ENCODE measurements at regions not wholly inside any gene's neighbourhood (a gene's known extent, or its start where the extent isn't known, plus 50 kb on each side); places are given as distances from the start of the nearest gene placed in this dataset.
"Not testable (repeated sequence)": the region's sequence is repeated elsewhere in the genome, so short reads cannot be mapped to it uniquely, and the experiment has no call there.

DNA sequence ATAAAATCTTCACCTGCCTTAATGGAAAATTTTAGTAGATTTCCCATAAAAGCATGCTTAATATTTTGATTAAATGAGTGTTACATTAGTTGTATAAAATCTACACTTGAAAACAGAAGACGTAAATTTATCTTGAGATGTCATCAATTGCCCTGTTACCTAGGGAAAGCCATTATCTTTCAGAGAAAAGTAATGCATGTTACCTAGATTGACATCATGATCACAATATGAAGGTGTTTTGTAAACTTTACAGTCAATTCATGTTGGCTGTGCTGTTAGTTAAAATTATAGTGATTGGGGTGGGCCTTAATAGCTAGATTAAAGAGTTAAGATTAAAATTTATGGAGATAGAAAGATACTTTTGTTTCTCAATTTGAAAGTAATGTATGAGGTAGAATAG, 293.2 kb upstream of the PCDH18 start:
- no peak for DNase-seq

DNA sequence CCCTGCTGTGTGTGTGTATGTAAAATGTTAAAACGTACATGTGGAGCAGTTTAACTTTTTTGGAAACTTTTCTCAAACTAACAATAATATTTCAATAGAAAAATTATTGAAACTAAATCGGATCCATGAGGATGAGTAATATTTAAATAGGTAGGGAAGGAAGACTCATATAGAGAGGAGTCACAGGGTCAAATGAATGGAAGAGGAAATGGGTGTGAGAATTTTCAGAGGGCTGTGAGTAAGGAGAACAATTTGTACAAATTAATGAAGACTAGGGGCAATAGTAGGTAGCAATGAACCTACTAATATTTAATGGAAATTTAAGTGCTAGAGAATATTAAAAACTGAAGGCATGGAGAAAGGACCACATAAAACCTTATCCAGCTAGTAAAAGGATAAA, 290.7 kb upstream of the PCDH18 start:
- DNase-seq, result no peak

DNA sequence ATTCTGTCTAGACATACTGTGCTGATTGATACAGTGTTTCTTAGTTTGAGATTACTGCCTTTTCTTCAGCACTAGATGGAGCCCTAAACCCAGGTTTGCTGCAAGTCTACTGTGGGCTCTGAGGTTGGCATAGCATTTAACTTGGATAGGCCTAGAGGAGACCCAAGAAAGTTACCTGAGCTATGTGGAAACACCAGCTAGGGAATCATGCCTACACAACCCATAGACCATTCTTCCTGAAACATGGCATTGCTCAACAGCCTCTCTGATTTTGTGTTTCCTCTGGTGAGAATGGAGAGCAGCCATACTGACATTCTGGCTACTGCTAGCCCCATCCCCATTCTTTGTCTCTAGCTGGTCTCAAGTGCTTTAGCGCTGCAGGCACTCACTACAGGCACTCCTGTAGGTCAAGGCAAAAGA, 287.7 kb upstream of the PCDH18 start:
- DNase-seq, result peak; percentile 30

DNA sequence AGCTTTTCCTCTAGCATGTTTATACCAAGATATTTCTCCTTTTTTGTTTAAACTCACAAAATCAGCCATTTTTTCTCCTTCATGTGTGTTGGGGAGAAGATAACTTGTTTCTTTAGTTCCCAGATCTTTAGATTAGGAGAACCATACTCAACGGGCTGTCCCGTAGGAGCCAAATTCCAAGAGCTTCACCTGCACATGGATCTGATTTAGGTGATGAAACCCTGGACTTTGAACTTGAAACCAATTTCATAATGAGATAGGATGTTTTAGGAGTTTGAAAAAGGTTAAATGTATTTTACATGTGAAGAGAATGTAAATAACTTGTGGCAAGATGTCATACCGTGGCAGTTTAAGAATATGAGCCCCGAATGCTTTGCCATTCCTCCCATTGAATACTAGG, 280.0 kb upstream of the PCDH18 start:
- DNase-seq, result no peak

DNA sequence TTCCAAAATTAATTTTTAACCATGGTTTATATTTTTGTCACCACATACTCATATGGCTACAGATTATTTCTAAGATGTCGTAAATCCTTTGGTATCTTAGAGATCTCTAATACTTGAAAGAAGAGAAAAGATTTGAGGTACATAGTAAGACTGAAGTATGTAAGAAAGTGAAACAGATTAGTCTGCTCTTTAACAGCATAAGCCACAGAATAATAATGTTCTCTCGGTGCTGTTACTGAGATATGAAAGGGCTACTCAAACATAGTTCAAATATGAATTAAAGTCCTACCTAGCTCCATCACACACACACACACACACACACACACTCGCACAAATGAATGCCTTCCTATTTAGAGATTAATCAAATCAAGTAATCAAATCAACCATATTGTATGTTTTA, 274.1 kb upstream of the PCDH18 start:
- DNase-seq, result no peak

DNA sequence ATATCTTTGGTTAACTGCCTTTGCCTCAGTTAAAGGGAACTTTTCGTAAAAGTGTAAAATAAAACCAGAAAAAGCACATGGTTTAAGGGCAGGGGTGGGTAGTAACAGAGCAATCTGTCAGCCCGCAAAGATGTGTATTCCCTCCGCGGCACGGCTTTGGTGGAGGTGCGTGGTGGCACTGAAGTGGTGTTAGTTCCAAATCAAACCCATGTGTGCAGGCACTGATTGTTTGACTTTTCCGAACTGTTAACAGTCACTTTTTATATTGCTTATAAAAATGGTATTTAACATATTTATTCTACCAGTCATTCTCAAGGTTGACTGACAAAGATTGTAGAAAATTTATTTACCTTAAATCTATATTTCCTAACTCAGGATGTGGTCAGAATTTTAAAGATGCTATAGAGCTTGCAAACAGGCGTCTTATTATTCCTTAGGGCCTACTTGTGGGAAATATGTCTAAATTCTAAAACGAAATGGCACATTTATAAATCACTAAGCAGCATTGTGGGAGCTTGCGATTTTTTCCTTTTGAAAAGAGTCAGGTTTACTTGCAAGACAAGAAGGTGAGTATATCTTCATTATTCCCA, 272.7 kb upstream of the PCDH18 start:
- no peak for DNase-seq

DNA sequence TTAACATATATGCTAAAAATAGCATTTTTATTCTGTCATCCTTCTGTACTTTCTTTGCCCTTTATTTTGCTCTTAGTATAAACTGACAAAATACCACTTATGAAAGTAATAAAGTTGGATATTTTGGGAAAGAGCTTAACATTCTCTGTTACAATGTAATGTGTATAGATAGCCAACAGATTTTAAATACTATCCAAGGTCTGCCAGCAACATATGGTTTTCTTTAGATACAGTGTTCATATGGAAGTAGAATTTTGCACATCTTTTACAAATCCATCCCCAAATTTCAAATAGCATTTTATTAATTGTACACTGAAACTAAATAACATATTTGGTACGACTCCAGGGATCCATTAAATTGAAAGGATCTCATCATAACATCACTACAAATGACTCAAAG, 268.6 kb upstream of the PCDH18 start:
- DNase-seq, result no peak

DNA sequence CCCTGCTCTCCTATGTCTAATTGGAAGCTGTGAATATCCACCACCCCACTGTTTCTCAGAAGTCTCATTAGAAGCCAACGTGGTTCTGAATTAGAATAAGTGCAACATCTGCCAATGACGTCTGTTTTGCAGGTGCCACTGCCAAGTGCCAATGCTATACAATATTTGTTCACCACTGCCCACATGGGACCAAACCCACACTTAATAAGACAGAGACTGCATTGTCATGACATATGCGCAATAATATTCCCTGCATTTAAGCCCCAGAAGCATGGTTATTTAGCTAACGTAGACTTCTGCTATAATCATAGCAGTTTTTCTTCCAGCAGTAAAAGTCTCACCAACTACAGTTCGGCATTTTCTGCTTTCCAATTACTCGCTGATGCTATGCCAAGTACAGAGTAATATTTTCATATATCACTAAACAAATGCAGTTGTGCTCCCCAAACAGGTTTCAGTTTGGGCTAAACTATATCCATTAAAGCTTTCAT, 262.5 kb upstream of the PCDH18 start:
- peak; percentile 23 for DNase-seq

DNA sequence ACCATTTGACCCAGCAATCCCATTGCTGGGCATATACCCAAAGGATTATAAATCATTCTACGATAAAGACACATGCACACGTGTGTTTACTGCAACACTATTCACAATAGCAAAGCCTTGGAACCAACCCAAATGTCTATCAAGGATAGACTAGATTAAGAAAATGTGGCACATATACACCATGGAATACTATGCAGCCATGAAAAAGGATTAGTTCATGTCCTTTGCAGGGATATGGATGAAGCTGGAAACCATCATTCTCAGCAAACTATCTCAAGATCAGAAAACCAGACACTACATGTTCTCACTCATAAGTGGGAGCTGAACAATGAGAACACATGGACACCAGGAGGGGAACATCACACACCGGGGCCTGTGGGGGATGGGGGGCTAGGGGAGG, 257.0 kb upstream of the PCDH18 start:
- DNase-seq, result not testable (repeated sequence)

DNA sequence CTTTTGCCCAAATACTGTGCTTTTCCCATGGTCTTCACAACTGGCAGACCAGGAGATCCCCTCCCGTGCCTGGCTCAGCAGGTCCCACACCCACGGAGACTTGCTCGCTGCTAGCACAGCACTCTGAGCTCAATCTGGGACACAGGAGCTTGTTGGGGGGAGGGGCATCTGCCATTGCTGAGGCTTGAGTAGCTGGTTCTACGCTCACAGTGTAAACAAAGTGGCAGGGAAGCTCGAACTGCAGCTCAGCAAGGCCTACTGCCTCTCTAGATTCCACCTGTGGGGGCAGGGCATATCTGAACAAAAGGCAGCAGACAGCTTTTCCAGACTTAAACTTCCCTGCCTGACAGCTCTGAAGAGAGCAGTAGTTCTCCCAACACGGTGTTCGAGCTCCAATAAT, 251.6 kb upstream of the PCDH18 start:
- not testable (repeated sequence) for DNase-seq

DNA sequence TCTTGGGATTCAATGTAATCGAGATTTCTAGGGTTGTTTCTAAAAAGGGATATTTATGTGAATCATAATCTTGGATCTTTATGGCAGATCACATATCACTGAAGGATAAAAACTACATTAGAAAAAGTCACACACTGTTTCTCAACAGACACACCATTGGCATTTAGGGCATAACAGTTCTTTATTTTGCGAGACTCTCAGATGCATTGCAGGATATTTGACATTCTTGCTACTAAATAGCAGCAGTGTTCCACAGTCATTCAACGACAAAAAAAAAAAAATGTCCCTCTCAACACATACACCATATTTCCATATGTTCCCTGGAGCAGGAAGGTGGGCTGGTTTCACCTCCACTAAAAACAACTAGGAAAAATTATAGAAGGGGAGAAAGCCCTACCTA, 243.4 kb upstream of the PCDH18 start:
- DNase-seq, result no peak

DNA sequence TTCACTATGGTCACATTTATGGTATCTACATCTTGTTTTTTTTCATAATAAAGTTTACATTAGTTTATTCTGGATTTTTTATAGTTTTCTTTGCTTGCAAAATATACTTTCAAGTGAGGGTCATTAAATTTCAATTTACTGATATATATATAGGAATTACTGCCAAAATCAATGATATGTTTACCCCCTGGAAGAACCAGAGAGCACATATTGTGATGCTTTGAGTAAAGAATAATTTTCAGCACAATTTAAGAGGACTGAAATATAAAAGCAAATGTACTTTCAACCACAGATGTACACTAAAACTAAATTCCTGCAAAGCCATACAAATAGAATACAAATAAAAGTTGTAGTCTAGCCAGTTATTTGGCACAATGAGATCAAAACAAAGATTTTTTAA, 242.2 kb upstream of the PCDH18 start:
- no peak for DNase-seq

DNA sequence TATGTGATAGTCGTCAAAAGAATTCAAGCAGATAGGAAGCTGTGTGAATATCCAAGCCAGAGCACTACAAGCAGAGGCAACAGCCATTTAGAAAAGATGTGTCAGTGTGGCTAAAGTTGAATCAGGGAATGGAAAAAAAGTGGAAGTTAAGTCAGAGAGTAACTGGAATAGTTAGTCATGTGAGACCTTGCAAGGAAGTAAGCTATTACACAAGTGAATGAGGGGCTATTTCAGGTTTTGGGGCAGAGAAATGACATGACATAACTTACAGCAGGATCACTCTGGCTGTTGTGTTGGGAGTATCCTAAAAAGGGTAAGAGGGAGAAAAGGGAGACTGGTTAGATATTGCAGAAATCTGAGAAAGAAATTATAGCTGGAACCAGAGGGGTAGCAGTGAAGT, 236.6 kb upstream of the PCDH18 start:
- no peak for DNase-seq

DNA sequence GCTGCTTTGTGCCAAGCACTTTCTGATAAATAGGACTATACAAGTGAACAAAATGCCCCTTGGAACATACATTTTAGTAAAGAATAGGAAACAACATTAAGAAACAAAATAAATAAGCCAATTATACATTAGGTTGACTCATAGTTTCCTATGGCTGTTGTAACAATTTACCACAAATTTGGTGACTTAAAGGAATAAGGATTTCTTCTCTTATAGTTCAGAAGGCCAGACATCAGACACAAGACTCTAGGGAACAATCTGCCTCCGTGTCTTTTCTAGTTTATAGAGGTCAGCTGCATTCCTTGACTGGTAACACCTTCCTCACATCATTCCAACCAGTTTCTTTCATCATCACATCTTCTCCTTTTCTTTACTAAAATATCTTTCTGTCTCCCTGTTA, 235.9 kb upstream of the PCDH18 start:
- DNase-seq, result no peak

DNA sequence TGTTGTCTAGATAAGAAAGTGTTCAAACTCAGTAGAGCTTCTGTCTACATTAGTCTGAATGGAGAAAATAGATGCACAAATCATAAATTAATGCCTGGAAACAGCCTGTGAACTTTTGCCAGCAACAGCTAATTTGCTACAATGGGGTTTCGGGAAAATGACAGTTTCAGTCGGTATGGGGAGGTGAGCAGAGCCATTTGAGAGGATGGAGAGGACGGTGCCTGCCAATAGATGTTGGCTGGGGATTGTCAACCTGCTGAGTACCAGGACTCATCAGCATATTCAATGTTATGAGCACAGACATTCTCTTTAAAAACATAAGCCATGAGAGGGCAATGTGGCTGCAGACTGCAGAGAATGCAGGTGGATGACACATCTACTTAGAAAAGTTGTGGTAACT, 230.3 kb upstream of the PCDH18 start:
- no peak for DNase-seq

DNA sequence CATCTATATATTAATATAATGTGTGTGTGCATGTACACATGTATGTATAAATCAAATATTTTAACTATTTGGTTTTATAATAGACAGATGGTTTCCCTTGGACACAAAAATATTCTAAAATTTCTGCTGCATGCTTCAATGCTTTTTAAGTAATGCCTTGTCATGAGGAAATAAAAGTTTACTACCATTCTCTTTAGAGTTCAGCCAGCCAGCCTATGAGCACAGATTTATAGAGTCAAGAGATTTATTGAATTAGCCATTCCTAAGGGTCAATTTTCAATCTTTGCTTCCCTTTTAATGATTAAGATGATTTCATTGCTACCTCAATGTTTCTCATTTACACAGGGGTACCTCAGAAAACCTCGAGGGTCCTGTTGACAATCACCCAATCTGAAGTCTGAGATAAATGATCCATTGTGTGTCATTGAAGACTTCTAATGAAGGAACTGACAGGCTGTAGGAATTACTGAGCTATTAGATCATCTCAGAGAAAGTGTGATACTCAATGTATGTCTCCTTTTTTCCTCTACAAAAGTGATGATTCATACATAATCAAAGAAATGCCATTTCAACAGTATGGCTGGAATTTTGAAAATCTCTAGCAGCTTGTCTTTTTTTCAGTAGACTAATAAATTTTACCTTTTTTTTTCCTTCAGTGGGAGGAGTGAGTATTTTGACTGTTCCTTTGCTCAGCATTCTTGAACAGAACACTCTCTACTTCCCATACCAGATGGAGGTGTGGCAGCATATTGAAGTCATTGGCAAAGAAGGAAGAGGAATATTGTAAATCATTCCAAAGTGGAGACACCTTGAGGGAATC, 222.6 kb upstream of the PCDH18 start:
- no peak for DNase-seq

DNA sequence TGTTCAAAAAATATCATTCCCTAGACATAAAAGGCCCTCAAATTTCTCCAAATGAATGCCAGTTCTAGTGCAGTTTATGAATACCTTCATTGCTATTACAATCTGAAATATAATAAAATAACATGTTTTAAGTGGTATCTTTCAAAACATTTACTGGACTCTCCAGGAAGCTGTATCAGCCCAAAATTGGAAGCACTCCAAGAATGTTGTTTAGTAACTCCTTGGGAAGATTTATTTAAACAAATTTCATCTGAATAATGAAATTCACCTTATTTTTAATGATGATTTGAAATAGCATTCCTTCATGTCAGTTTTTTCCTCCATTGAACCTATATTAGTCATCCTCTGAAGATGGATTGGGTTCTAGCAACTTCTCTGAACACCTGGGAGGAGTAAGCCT, 217.2 kb upstream of the PCDH18 start:
- DNase-seq, result no peak

DNA sequence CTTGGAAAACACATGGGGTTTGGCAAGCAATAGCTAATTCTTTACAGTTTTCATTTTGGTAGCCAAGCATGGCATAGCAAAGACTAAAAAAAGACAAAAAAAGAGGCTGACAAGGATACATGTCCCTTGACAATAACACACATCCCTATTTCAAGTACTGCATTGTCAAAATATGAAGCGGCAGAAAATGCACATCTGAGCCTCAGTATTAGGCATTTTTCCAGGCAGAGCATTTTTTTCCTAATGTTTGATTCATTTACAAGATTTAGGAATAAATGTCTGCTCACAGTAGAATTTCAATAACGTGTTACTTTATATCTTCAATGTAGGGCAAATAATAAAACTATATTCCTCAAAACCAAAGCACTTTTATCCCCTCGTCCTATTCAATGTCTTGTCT, 216.3 kb upstream of the PCDH18 start:
- DNase-seq, result no peak

DNA sequence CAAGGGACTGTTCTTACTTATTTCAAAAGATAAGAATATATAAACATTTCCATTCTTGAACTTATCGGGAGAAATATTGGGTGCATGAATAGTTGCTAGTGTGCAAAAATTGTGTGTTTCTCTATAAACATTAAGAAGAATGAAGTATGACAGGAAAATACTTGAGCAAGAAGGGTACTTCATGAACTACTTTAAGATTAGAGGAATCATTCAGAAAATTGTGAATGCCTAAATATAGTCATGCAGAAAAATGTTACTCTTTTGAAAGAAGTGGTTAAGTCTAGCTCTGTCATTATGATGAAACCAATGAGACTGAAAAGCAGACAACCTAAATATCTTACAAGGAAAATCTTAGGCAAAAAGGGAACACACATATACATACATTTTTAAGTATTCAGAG, 207.8 kb upstream of the PCDH18 start:
- DNase-seq, result no peak

DNA sequence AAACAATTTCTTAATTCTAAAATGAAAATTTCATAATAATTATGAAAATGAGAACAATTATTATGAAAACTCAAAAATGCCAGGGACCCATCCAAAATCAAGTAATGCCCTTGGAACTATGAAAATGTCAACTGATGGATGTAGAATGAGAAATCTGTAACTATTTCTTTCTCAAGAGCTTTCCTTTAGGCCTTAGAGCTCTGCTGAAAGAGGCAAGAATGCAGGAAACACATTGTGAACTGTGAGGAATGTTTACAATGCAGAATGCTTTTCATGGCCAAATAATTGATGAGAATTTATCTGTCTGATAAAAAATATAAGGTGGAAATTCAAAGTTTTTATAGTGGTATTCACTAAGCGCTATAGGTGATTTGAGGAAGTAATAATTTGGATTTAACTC, 207.1 kb upstream of the PCDH18 start:
- DNase-seq, result no peak

DNA sequence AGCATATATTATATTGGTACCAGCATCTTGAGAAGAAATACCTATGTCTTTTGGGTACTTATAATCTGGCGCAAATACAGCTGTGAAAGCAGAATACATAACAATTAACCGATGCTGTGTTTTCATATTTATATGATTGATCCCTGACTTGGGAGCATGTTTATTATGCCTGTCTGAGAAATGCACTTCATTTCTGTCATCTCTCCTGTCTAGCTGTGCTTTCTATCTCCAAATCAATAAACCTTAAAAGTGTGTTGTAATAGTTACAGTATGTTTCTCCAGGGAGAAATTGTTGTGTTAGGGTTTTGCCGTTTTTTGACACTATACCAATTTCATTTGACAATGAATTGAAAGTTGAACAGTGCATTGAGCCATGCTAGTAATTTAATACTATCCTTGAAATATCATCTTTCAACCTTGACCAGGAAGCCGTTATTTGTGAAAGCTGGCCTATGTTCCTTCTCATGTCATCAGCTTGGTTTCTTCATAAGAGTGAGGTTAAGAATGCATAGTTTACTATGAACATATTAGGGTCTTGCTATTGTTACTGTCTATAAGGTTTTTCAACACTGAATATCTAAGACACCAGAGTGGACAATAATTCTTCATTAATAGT, 206.2 kb upstream of the PCDH18 start:
- DNase-seq, result no peak

DNA sequence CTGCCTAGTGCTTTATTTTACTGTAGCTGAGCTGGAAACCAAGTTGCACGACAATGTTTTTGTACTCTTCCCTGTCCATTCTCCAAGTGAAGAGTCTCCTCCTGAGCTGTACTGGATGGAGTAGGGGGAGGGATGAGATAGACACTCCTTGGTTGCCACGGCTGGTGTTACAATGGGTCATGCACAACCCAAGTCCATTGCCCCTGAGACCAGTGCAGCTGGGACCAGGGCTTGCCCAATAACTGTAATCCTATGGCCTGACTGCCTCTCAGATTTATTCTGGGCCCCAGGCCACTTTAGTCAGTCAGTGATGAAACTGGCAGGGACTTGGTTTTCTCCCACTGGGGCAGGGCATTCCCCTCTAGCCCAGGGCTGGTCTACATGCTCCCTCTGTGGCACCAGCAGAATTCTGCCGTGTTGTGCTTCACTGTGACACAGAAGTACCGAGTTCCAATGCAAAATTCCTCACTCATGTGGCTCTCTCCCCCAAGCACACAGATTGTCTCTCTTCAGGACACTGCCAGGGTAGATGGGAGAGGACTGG, 203.3 kb upstream of the PCDH18 start:
- DNase-seq, result no peak

DNA sequence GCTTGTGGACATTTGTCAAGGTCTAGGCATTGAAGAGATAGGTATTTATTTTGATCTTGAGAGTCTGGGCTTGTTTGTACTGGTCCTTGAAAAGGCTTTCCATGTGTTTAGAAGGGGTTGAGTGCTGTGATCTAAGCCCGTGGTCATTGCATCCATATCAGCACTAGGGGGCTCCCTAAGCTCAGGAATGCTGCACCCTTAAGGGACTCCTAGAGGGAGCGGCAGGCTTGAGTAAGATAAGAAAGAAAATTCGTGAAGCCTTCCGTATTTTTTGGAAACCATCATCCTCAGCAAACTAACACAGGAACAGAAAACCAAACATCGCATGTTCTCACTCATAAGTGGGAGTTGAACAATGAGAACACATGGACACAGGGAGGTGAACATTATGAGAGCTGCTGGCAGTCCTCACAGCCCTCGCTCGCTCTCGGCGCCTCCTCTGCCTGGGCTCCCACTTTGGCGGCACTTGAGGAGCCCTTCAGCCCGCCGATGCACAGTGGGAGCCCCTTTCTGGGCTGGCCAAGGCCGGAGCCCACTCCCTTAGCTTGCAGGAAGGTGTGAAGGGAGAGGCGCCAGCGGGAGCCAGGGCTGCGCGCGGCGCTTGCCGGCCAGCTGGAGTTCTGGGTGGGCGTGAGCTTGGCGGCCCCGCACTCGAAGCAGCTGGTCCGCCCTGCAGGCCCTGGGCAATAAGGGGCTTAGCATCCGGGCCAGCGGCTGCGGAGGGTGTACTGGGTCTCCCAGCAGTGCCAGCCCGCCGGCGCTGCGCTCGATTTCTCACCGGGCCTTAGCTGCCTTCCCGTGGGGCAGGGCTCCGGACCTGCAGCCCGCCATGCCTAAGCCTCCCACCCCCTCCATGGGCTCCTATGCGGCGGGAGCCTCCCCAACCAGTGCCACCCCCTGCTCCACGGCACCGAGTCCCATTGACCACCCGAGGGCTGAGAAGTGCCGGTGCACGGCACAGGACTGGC, 201.2 kb upstream of the PCDH18 start:
- not testable (repeated sequence) for DNase-seq

Measured in DMS 273 treated with DMSO at 0.1 percent for 48 hours (cell line).